PC-9 (cell line): ENCODE measurements at regions not wholly inside any gene's neighbourhood (a gene's known extent, or its start where the extent isn't known, plus 50 kb on each side); places are given as distances from the start of the nearest gene placed in this dataset.

ENCODE experiments used
- EZH2 ChIP-seq: fragments of 200-600 bp; sonication (generic); IDR thresholded peaks from 2 replicates; pipeline ENCODE4 v1.8.0; 2017; ENCODE audit warnings: antibody characterized with exemption, low read depth
- TF ChIP-seq, protein P1 (sequence below): fragments of 200-600 bp; sonication (generic); conservative IDR thresholded peaks from 2 replicates; pipeline ENCODE4 v1.6.1; 2017; ENCODE audit warnings: mixed run types, antibody characterized with exemption, mild to moderate bottlenecking, moderate library complexity

DNA sequence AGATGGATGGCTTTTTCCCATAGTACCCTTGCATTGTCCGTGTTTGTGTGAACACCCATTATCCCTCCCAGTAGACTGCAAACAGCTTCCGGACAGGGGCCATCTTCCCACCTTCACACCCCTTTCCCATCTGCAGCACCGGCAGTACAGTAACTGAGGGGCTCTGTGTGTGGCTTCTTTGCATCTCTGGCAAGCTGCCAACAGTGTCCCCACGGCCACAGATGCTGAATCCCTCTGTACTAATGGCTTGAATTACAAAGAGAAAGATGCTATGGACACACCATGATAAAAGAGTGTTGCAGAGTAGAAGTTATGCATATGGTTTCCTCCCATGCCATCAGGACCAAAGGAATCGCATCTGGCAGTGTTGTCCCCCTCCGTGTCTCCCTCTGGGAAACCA, 101.1 kb upstream of the CDYL start:
- TF ChIP-seq, protein P1, sequence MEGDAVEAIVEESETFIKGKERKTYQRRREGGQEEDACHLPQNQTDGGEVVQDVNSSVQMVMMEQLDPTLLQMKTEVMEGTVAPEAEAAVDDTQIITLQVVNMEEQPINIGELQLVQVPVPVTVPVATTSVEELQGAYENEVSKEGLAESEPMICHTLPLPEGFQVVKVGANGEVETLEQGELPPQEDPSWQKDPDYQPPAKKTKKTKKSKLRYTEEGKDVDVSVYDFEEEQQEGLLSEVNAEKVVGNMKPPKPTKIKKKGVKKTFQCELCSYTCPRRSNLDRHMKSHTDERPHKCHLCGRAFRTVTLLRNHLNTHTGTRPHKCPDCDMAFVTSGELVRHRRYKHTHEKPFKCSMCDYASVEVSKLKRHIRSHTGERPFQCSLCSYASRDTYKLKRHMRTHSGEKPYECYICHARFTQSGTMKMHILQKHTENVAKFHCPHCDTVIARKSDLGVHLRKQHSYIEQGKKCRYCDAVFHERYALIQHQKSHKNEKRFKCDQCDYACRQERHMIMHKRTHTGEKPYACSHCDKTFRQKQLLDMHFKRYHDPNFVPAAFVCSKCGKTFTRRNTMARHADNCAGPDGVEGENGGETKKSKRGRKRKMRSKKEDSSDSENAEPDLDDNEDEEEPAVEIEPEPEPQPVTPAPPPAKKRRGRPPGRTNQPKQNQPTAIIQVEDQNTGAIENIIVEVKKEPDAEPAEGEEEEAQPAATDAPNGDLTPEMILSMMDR = no peak
- TF ChIP-seq EZH2 = no peak
